CD4-positive, alpha-beta T cell treated with Interleukin-15 for 4 hours (primary cell): ENCODE measurements at regions not wholly inside any gene's neighbourhood (a gene's known extent, or its start where the extent isn't known, plus 50 kb on each side); places are given as distances from the start of the nearest gene placed in this dataset.

Experiments used
- DNase-seq: peaks from one replicate; pipeline ENCODE4 v3.0.0-alpha.2; 2020; ENCODE audit warnings: low spot score

GRCh38 chr13:21822029-21822428, 151.2 kb downstream of the FGF9 start:
- no peak for DNase-seq

- no peak for DNase-seq
Measured at GRCh38 chr13:21823416-21823815, 152.5 kb downstream of the FGF9 start.

- no peak for DNase-seq
Measured at GRCh38 chr13:21823949-21824348, 153.1 kb downstream of the FGF9 start.

GRCh38 chr13:21825186-21825585, 154.3 kb downstream of the FGF9 start:
- no peak for DNase-seq

- no peak for DNase-seq
Measured at GRCh38 chr13:21825801-21826200, 154.9 kb downstream of the FGF9 start.

GRCh38 chr13:21826214-21827015, 155.5 kb downstream of the FGF9 start:
- DNase-seq, result no peak

GRCh38 chr13:21831654-21832324, 160.9 kb downstream of the FGF9 start:
- DNase-seq, result no peak

GRCh38 chr13:21833921-21834320, 163.0 kb downstream of the FGF9 start:
- DNase-seq, result no peak

- DNase-seq, result no peak
Measured at GRCh38 chr13:21834521-21834920, 163.6 kb downstream of the FGF9 start.

- DNase-seq, result no peak
Measured at GRCh38 chr13:21837288-21837687, 166.4 kb downstream of the FGF9 start.

- DNase-seq, result no peak
Measured at GRCh38 chr13:21837841-21838551, 167.1 kb downstream of the FGF9 start.

- no peak for DNase-seq
Measured at GRCh38 chr13:21846605-21847004, 175.7 kb downstream of the FGF9 start.

- peak; percentile 37 for DNase-seq
Measured at GRCh38 chr13:21849323-21849722, 178.4 kb downstream of the FGF9 start.

- no peak for DNase-seq
Measured at GRCh38 chr13:21850013-21851006, 179.4 kb downstream of the FGF9 start.

- no peak for DNase-seq
Measured at GRCh38 chr13:21852043-21852442, 181.2 kb downstream of the FGF9 start.

- no peak for DNase-seq
Measured at GRCh38 chr13:21853779-21854178, 182.9 kb downstream of the FGF9 start.

GRCh38 chr13:21868823-21869222, 197.9 kb downstream of the FGF9 start:
- DNase-seq, result no peak

GRCh38 chr13:21871382-21871781, 200.5 kb downstream of the FGF9 start:
- DNase-seq, result no peak

GRCh38 chr13:21871919-21872318, 201.0 kb downstream of the FGF9 start:
- no peak for DNase-seq

- no peak for DNase-seq
Measured at GRCh38 chr13:21872795-21873194, 201.9 kb downstream of the FGF9 start.

GRCh38 chr13:21875116-21875515, 204.2 kb downstream of the FGF9 start:
- no peak for DNase-seq
